Neural cell (in vitro differentiated cells): ENCODE measurements at regions not wholly inside any gene's neighbourhood (a gene's known extent, or its start where the extent isn't known, plus 50 kb on each side); places are given as distances from the start of the nearest gene placed in this dataset.
A peak's percentile ranks its signal among the peaks of the same experiment; 100 is the strongest.

Experiments
- H2AFZ ChIP-seq: fragments of 200-600, 300-800 bp; sonication (generic), shearing (Covaris generic); 2 replicates; pipeline ENCODE4 v1.6.0; 2014; ENCODE audit warnings: low read depth, mild to moderate bottlenecking, antibody characterized with exemption, low read length, moderate library complexity
- H3F3A ChIP-seq: fragments of 200-600 bp; shearing (Covaris generic); 2 replicates; pipeline ENCODE4 v1.6.1; 2016; ENCODE audit warnings: mild to moderate bottlenecking, moderate library complexity, mixed read lengths, antibody characterized with exemption, low read length; ENCODE audit not compliant: insufficient read depth, poor library complexity, severe bottlenecking
- H3K27ac ChIP-seq: fragments of 200-600, 300-800 bp; sonication (generic), shearing (Covaris generic); 2 replicates; pipeline ENCODE4 v1.5.1; 2014; ENCODE audit warnings: mild to moderate bottlenecking, low read length, moderate library complexity
- H3K27me3 ChIP-seq: fragments of 300-800, 200-600 bp; sonication (generic), shearing (Covaris generic); 2 replicates; pipeline ENCODE4 v1.6.0; 2014; ENCODE audit warnings: mild to moderate bottlenecking, low read depth, low read length, moderate library complexity; ENCODE audit not compliant: insufficient read depth
- H3K36me3 ChIP-seq: fragments of 300-800, 200-600 bp; sonication (generic), shearing (Covaris generic); 2 replicates; pipeline ENCODE4 v1.5.1; 2014; ENCODE audit warnings: mild to moderate bottlenecking, antibody characterized with exemption, low read length, moderate library complexity; ENCODE audit not compliant: insufficient read depth
- H3K4me2 ChIP-seq: fragments of 300-800, 200-600 bp; sonication (generic), shearing (Covaris generic); 2 replicates; pipeline ENCODE4 v1.6.0; 2014; ENCODE audit warnings: mild to moderate bottlenecking, low read length
- H3K4me3 ChIP-seq: fragments of 300-800, 200-600 bp; sonication (generic), shearing (Covaris generic); 2 replicates; pipeline ENCODE4 v1.5.1; 2014; ENCODE audit warnings: mild to moderate bottlenecking, low read length, moderate library complexity
- H3K79me2 ChIP-seq: fragments of 200-600 bp; shearing (Covaris generic); replicated peaks from 2 replicates; pipeline ENCODE4 v1.6.0; 2014; ENCODE audit warnings: mild to moderate bottlenecking, low read length, moderate library complexity; ENCODE audit not compliant: insufficient read depth
- H3K9ac ChIP-seq: fragments of 300-800, 200-600 bp; sonication (generic), shearing (Covaris generic); 2 replicates; pipeline ENCODE4 v1.6.1; 2016; ENCODE audit warnings: mild to moderate bottlenecking, low read length, mixed read lengths
- H3K9me2 ChIP-seq: fragments of 200-600 bp; shearing (Covaris generic); 2 replicates; pipeline ENCODE4 v1.6.1; 2016; ENCODE audit warnings: mild to moderate bottlenecking, low read length, mixed read lengths; ENCODE audit not compliant: insufficient read depth
- H3K9me3 ChIP-seq: fragments of 200-600, 300-800 bp; sonication (generic), shearing (Covaris generic); 2 replicates; pipeline ENCODE4 v1.6.1; 2016; ENCODE audit warnings: mild to moderate bottlenecking, mixed run types, low read length, moderate library complexity, mixed read lengths
- H4K20me1 ChIP-seq: fragments of 200-600 bp; shearing (Covaris generic); 2 replicates; pipeline ENCODE4 v1.6.1; 2016; ENCODE audit warnings: mild to moderate bottlenecking, mixed run types; ENCODE audit not compliant: insufficient read depth
- EP300 ChIP-seq: fragments of 450-650 bp; conservative IDR thresholded peaks from 2 replicates; pipeline ENCODE4 v1.6.1; 2014; ENCODE audit warnings: antibody characterized with exemption, mild to moderate bottlenecking, moderate library complexity; ENCODE audit not compliant: poor library complexity, severe bottlenecking
- EZH2 ChIP-seq: fragments of 200-600, 300-800 bp; shearing (Covaris generic), sonication (generic); IDR thresholded peaks from 2 replicates; pipeline ENCODE4 v1.6.1; 2014; ENCODE audit warnings: antibody characterized with exemption, low read length, borderline replicate concordance, mild to moderate bottlenecking; ENCODE audit not compliant: insufficient read depth, poor library complexity, severe bottlenecking
- MXI1 ChIP-seq: fragments of 450-650 bp; conservative IDR thresholded peaks from 2 replicates; pipeline ENCODE4 v1.6.1; 2014; ENCODE audit warnings: antibody characterized with exemption, mild to moderate bottlenecking; ENCODE audit not compliant: poor library complexity, severe bottlenecking
- POLR2AphosphoS5 ChIP-seq: IDR thresholded peaks from 2 replicates; pipeline ENCODE4 v1.6.1; 2012
- RAD21 ChIP-seq: fragments of 450-650 bp; conservative IDR thresholded peaks from 2 replicates; pipeline ENCODE4 v1.6.1; 2014; ENCODE audit warnings: antibody characterized with exemption, mild to moderate bottlenecking, moderate library complexity
- SMC3 ChIP-seq: fragments of 450-650 bp; conservative IDR thresholded peaks from 2 replicates; pipeline ENCODE4 v1.6.1; 2014; ENCODE audit warnings: antibody characterized with exemption, mild to moderate bottlenecking, moderate library complexity; ENCODE audit not compliant: poor library complexity
- TAF1 ChIP-seq: IDR thresholded peaks from 2 replicates; pipeline ENCODE4 v1.6.1; 2012; ENCODE audit warnings: low read depth
- TF ChIP-seq, protein P1 (sequence below): IDR thresholded peaks from 2 replicates; pipeline ENCODE4 v1.6.1; 2012; ENCODE audit warnings: borderline replicate concordance
- TF ChIP-seq, protein P2 (sequence below): fragments of 450-650 bp; IDR thresholded peaks from 2 replicates; pipeline ENCODE4 v1.5.1; 2014; ENCODE audit warnings: antibody characterized with exemption, mild to moderate bottlenecking, moderate library complexity; ENCODE audit not compliant: poor library complexity, severe bottlenecking

DNA sequence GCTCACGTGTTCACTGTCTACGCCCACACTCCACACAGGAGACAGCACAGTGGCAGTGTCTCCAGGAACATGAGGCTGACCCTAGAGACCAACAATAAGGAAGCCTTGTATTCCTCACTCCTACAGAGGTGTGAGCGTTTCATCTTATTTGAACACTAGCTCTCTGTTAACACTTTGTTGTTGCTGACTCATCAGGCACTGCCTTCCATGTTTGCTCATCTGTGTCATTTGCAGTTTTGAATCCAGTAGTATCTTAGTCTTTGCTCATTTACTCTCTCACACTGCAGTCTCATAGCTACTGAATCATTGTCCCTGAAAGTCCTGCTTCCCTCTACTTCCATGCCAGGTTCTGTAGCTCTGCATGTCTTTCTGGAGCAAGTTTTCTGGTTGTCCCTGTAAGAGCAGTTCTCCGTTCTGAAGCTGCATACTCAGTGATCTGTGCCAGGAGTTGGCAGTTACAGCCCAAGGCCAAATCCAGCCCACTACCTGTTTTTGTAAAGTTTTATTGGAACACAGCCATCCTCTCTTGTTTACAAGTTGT, 80.3 kb upstream of the DCLK2 start:
- H3K79me2 ChIP-seq: no peaks in the 10 kb centered on the region
- H3F3A ChIP-seq: no peaks in the 10 kb centered on the region
- H3K4me3 ChIP-seq: no peak overlapping the region
- H3K9me3 ChIP-seq: no peaks in the 10 kb centered on the region
- H4K20me1 ChIP-seq: no peaks in the 10 kb centered on the region
- no peak overlapping the region for H3K27ac ChIP-seq
- no peaks in the 10 kb centered on the region for H3K36me3 ChIP-seq
- no peaks in the 10 kb centered on the region for H3K9me2 ChIP-seq
- TF ChIP-seq MXI1 (no peak), RAD21 (no peak), EP300 (no peak), TAF1 (no peak), EZH2 (no peak)
- TF ChIP-seq, protein P1, sequence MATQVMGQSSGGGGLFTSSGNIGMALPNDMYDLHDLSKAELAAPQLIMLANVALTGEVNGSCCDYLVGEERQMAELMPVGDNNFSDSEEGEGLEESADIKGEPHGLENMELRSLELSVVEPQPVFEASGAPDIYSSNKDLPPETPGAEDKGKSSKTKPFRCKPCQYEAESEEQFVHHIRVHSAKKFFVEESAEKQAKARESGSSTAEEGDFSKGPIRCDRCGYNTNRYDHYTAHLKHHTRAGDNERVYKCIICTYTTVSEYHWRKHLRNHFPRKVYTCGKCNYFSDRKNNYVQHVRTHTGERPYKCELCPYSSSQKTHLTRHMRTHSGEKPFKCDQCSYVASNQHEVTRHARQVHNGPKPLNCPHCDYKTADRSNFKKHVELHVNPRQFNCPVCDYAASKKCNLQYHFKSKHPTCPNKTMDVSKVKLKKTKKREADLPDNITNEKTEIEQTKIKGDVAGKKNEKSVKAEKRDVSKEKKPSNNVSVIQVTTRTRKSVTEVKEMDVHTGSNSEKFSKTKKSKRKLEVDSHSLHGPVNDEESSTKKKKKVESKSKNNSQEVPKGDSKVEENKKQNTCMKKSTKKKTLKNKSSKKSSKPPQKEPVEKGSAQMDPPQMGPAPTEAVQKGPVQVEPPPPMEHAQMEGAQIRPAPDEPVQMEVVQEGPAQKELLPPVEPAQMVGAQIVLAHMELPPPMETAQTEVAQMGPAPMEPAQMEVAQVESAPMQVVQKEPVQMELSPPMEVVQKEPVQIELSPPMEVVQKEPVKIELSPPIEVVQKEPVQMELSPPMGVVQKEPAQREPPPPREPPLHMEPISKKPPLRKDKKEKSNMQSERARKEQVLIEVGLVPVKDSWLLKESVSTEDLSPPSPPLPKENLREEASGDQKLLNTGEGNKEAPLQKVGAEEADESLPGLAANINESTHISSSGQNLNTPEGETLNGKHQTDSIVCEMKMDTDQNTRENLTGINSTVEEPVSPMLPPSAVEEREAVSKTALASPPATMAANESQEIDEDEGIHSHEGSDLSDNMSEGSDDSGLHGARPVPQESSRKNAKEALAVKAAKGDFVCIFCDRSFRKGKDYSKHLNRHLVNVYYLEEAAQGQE: no peak
- no peak overlapping the region for H3K4me2 ChIP-seq
- no peak overlapping the region for H2AFZ ChIP-seq
- no peak overlapping the region for H3K9ac ChIP-seq
- H3K27me3 ChIP-seq: no peaks in the 10 kb centered on the region

DNA sequence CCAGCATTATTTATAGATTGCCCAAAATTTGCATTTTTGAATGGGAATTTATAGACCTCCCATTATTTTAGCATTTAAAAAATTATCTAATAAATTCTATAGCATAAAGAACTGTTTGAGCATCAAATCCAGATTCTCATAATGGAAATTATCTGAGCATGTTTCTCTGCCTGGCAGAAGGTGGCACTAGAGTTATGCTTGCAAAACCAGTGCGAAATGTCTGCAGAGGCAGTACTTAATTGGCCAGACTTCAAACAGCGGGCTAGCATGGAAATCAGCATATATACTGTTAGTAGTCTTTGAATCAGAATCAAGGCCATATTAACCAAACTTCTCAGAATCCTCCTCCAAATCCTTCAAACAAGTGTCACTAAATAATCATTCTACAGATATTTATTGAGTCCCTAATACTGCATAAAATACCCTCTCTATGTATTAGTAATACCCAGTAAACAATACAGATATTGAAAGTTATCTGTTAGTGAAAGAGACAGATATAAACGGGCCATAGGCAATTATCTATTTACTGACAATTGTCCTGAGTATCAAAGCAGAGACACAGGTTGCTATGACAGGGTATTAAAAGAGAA, 78.7 kb upstream of the DCLK2 start:
- no peaks in the 10 kb centered on the region for H3K79me2 ChIP-seq
- H3K9ac ChIP-seq: no peak overlapping the region
- H3F3A ChIP-seq: no peaks in the 10 kb centered on the region

More for the DNA sequence above, 78.7 kb upstream of the DCLK2 start:
- H3K4me3 ChIP-seq: no peak overlapping the region
- H3K27me3 ChIP-seq: no peaks in the 10 kb centered on the region
- no peaks in the 10 kb centered on the region for H3K9me3 ChIP-seq
- no peaks in the 10 kb centered on the region for H3K36me3 ChIP-seq
- TF ChIP-seq, protein P1: no peak
- TF ChIP-seq RAD21 (peak; percentile 91), SMC3 (peak; percentile 86), TAF1 (no peak), POLR2AphosphoS5 (no peak)
- TF ChIP-seq, protein P2, sequence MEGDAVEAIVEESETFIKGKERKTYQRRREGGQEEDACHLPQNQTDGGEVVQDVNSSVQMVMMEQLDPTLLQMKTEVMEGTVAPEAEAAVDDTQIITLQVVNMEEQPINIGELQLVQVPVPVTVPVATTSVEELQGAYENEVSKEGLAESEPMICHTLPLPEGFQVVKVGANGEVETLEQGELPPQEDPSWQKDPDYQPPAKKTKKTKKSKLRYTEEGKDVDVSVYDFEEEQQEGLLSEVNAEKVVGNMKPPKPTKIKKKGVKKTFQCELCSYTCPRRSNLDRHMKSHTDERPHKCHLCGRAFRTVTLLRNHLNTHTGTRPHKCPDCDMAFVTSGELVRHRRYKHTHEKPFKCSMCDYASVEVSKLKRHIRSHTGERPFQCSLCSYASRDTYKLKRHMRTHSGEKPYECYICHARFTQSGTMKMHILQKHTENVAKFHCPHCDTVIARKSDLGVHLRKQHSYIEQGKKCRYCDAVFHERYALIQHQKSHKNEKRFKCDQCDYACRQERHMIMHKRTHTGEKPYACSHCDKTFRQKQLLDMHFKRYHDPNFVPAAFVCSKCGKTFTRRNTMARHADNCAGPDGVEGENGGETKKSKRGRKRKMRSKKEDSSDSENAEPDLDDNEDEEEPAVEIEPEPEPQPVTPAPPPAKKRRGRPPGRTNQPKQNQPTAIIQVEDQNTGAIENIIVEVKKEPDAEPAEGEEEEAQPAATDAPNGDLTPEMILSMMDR: peak; percentile 88
- no peaks in the 10 kb centered on the region for H4K20me1 ChIP-seq
- no peaks in the 10 kb centered on the region for H3K9me2 ChIP-seq
- no peak overlapping the region for H2AFZ ChIP-seq
- no peak overlapping the region for H3K4me2 ChIP-seq
- H3K27ac ChIP-seq: no peak overlapping the region
